ENCODE measurements at regions not wholly inside any gene's neighbourhood (a gene's known extent, or its start where the extent isn't known, plus 50 kb on each side); places are given as distances from the start of the nearest gene placed in this dataset.

DNA sequence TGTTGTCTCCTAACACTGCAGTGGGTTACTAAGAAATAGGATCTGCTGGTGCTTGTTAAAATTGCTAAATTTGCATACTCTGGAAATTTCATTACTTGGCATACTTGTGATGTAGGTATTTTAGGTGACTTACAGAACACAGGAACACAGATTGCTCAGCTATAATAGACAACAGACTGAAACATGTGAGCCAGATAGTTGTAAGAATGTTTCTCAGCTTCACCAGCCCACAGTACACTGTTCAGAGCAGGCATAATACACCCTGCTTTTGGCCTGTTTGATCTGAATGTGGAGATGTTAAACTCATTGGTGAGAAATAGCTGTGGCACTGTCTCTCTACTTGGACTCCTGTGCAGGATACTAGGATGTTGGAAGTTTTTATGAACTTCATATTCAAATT is 275.7 kb downstream of the CSNK1G3 start:
- DNase-seq: no peak

GRCh38 chr5:123787136-123787535 is 275.2 kb downstream of the CSNK1G3 start:
- no peak for DNase-seq

GRCh38 chr5:123786411-123786810 is 274.4 kb downstream of the CSNK1G3 start:
- DNase-seq: no peak

DNA sequence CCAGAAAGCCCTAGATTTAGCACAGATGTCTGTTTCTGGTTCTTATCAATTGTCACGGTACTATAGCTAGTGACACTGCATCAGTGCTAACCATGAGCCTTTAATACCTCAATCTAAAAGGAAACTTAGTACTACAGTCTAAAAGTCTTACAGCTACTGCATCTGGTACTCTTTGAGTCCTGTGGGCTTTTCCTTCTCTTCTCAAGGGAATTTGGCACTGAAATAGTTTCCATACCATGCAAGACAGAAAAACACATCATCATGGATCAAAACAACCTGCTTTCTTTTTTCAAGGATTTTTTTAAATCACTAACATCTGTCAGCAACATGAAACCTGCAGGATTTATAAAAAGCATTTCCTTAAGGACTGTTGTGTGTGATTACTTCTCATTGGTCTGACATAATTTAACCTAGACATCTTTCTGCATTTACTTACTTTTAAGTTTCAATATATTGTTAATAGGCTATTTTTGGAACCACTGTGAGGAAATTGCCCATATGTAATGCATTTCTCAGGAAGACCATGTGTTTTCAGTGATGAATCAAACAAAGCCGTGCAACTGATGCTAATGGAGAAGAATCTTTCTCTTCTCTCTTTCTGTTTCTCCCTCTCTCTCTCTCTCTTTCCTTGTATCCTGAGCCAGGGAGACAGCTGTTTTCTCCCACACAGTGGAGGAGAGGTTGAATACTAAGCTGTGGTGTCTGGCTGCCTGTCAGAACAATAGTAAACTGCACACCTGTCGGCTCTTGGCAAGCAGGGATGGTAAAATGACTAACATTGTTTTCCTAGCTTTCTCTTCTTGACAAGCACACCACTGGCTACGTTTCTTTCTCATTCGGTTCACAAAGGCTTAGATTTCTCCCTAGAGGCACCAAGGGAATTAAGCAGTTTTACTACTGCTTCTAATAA is 273.4 kb downstream of the CSNK1G3 start:
- peak; percentile 75 for DNase-seq

- DNase-seq: no peak
These were observed 271.4 kb downstream of the CSNK1G3 start for GRCh38 chr5:123783421-123783820.

DNA sequence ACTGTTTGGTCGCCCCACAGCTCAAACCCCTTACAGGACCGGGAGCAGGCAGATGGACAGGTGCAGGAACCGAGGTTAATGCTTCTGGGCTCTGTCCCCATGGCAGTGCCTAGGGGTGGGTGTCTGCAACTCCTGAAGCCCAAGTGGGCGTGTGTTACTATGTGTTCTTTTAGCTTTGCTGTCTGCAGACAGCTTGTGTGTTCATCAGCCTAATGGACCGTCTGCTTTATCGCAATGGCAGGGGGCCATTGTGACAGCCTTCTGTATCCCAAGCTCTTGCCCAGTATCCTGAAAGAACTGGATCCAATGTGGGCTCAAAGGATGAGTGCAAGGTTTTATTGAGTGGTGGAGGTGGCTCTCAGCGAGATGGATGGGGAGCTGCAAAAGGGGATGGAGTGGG is 266.7 kb downstream of the CSNK1G3 start:
- DNase-seq: no peak

GRCh38 chr5:123776761-123777160 is 264.8 kb downstream of the CSNK1G3 start:
- DNase-seq: no peak

GRCh38 chr5:123771715-123772114 is 259.7 kb downstream of the CSNK1G3 start:
- DNase-seq: no peak

DNA sequence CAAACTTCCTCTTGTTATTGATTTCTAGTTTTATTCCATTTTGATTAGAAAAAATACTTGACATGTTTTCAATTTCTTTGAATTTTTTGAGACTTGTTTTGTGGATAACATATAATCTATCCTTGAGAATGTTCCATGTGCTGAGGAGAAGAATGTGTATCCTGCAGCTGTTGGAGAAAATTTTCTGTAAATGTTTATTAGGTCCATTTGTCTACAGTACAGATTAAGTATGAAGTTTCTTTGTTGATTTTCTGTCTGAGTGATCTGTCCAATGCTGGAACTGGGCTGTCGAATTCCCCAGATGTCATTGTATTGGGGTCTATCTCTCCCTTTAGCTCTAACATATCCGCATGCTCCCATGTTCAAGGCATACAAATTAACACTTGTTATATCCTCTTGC is 251.2 kb downstream of the CSNK1G3 start:
- DNase-seq: no peak

DNA sequence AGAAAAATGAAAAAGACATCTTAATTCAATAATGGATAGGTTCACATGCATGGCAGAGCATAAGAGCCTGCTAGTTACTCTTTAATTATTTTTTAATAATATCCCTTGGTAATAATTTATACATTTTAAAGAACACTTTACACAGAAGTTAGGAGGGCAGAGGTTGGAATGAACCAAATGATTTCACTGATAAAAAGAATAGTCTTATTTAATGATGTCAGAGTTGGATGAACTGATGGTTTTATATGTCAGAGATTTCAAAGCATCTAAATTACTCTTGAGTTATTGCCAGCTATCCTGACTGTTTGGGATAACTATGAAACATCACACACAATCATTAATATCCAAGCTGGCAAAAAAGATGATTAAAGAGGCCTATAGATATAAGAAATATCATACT is 244.8 kb downstream of the CSNK1G3 start:
- DNase-seq: no peak

GRCh38 chr5:123756318-123756665 is 244.3 kb downstream of the CSNK1G3 start:
- no peak for DNase-seq

DNA sequence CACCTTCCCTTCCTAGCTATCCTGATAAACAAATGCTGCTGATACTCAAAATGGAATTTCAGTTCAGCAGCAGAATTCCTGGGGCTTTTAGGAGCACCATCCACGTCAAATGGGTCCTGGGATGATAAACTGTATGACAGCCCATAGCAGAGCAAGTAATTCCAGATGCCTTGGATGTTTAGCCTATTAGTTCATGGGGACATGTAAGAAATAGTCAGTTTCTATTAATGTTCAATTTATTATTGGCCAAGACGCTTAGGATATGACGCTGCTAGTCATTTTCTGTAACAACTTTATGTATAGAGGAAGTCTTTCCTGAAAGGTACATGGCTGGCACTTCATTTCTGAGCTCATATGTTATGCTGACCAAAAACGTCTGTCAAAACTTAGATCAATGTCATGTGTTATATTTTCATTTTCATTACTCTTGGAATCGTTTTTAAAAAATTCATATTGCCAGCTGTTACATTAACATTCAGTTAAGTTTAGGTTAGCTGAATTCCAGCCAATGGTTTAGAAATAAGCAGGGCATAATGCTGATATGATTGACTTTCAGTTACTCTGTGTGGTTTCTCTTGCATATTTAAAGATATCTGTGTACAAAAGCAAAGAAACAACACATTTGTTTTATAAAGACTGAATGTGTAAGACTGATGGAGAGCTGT is 243.8 kb downstream of the CSNK1G3 start:
- DNase-seq: no peak

- no peak for DNase-seq
These were observed 242.9 kb downstream of the CSNK1G3 start for GRCh38 chr5:123754908-123755307.

- DNase-seq: no peak
These were observed 242.2 kb downstream of the CSNK1G3 start for GRCh38 chr5:123753937-123754891.

DNA sequence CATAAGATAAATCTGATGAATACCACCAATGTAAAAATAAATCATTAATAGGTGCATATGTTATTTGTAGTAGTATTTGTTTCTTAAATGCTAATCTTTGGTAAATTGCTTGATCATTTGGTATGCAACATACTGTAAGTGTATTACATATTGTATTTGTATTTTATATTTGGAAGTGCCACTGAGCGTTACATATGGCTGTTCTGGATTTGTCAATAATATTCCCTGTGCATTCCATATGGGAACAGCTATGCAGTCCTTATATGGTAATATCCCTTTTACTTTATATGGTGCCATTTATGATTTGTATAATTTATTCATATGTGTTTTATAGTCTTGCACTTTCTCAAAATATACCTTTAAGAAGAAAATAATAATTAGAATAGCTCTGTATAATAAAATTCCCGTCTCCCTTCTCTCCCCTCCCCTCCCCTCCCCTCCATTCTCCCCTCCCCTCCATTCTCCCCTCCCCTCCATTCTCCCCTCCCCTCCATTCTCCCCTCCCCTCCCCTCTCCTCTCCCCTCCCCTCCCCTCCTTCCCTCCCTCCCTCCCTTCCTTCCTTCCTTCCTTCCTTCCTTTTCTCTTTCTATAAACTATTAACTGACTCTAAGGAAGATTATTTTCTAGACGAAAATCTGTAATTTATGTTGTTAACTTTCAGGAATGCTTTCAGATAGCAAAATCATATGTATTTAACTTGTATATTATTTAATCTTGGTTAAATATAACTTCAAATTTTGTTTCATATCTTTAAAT is 241.4 kb downstream of the CSNK1G3 start:
- DNase-seq: no peak

DNA sequence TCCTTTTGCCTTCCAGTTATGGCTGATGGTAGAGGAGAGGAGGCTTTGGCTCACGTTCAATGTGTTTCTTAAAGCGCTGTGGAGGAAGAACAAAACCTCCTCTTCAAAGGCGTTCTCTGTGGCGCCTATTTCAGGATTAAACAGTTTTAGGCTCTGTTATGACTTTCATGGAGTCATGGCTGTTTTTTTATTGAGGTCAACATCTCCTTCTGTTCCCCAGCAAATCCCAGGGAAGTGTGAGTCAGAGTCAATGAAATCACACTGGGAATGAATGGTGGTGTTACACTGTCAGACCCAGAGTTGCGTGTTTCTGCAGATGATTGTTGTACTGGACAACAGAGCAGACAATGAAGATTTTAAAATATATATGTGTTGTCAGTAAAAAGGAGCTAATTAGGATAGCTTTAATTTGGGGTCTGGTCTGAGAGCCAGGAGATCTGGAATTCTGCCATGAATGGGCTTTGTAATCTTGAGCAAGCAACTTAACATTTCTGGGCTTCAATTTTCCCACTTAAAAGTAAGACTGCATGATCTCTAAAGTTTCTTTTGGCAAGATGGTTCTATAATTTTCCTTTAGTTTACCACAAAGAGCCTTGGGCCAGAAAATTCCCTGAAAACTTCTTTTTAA is 240.7 kb downstream of the CSNK1G3 start:
- peak; percentile 60 for DNase-seq

DNA sequence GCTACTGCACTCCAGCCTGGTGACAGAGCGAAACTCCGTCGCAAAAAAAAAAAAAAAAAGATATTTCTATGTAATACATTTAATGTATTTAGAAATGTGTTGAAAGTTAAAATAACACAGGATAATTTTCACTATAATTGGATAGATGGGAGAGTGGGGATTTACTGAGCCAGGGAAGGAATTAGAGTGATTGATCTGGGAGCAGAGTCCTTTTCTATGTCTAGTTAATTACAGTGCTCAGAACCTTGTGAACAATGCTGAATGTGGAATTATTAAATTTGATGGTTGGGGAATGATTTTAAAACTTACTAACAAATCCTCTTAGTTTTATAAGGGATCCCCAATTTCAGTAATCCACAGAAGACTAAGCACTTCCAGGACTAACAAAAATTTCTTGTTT is 239.7 kb downstream of the CSNK1G3 start:
- no peak for DNase-seq

- no peak for DNase-seq
These were observed 236.3 kb downstream of the CSNK1G3 start for GRCh38 chr5:123748239-123748638.

DNA sequence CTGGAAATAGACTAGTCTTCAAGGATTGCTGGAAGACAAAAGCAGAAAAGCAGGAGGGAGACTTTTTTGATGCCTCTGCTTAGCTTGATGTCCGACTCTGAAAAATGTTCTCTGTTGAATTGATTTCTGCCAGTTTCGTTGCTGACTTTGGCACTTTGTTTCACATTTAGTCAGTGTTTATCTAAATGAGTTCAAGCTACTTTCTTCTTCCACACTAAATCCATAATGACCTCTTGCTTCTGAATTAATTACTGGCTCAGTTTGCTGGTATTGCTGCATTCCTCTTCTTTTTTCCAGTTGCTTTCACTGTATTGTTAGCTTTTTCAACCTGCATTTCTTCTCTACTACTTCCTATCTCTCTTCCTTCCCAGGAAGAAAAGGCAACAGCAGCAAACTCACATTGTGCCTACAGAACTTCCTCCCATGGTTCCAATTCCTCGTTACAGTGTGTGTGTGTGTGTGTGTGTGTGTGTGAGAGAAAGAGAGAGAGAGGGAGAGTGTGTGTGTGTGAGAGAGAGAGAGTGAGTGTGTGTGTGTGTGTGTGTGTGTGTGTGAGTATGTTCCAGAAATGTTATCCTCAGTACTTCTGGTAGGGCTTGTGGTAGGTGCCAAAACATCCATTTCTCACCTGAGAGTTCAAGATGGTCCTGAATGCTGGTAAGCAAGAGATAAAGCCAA is 234.8 kb downstream of the CSNK1G3 start:
- DNase-seq: no peak

DNA sequence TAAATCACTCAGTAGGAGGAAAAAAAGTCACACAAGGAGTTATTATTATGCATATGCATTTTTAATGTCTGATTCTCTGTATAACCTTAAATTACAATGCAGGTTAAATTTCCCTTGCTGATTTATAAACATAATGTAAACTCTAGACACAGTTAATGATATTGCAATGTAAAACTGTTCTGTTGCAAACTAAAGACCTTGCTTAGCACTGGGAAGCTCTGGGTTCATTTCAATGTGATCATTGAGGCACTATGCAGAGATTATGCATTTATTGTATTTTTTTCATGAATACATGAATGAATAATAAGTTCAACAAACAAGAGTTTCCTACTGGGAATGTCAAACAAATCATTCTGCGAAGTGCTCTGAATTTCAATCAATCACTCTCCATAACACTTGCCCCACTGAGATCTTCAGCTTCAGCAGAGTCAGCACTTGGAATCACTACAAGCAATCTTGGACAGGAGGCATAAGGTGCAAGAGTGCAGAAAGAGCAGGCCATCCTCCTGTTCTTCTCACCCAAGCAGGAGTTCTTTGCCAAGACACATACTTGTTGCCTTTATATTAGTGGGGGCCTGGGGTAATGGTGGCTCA is 232.1 kb downstream of the CSNK1G3 start:
- no peak for DNase-seq

GRCh38 chr5:123735384-123735783 is 223.4 kb downstream of the CSNK1G3 start:
- no peak for DNase-seq

All from dermis blood vessel endothelial cell (primary cell).